Fibroblast of lung (primary cell): ENCODE measurements at regions not wholly inside any gene's neighbourhood (a gene's known extent, or its start where the extent isn't known, plus 50 kb on each side); places are given as distances from the start of the nearest gene placed in this dataset.

Source experiments
- DNase-seq, 2 donors: peaks; one replicate each; pipeline versions ENCODE4 v3.0.0 to v3.0.0-alpha.2; 2010; ENCODE audit warnings: low read depth in 2 of 2
- H2AFZ ChIP-seq: 2 replicates; pipeline ENCODE4 v1.5.1; 2012; ENCODE audit warnings: low read length, control low read depth, inconsistent platforms
- H3K27ac ChIP-seq: 2 replicates; pipeline ENCODE4 v1.5.1; 2011; ENCODE audit warnings: low read length, control low read depth; ENCODE audit not compliant: insufficient read depth
- H3K27me3 ChIP-seq: 2 replicates; pipeline ENCODE4 v1.5.1; 2011; ENCODE audit warnings: mild to moderate bottlenecking, low read length; ENCODE audit not compliant: control insufficient read depth, insufficient read depth
- H3K36me3 ChIP-seq: 2 replicates; pipeline ENCODE4 v1.5.1; 2011; ENCODE audit warnings: low read length; ENCODE audit not compliant: control insufficient read depth, insufficient read depth
- H3K4me1 ChIP-seq: 2 replicates; pipeline ENCODE4 v1.5.1; 2011; ENCODE audit warnings: low read length; ENCODE audit not compliant: control insufficient read depth, insufficient read depth; ENCODE audit errors: extremely low read depth
- H3K4me2 ChIP-seq: 2 replicates; pipeline ENCODE4 v1.5.1; 2011; ENCODE audit warnings: low read length, control low read depth; ENCODE audit not compliant: insufficient read depth; ENCODE audit errors: extremely low read depth
- H3K4me3 ChIP-seq, 4 experiments: fragments of 200-600 bp in 1 of 4; sonication (generic) in 1 of 4; replicated peaks in 1 of 4; 2 replicates each; pipeline ENCODE4 v1.5.1; 2011 to 2016; ENCODE audit warnings: low read length in 4 of 4, low read depth in 3 of 4, mild to moderate bottlenecking in 3 of 4, control low read depth in 2 of 4, inconsistent platforms in 1 of 4, mixed read lengths in 1 of 4; ENCODE audit not compliant: insufficient read depth in 1 of 4; ENCODE audit errors: control extremely low read depth in 1 of 4
- H3K79me2 ChIP-seq: 2 replicates; pipeline ENCODE4 v1.5.1; 2012; ENCODE audit warnings: mild to moderate bottlenecking, low read length, inconsistent platforms; ENCODE audit not compliant: control insufficient read depth, insufficient read depth
- H3K9ac ChIP-seq: 2 replicates; pipeline ENCODE4 v1.5.1; 2011; ENCODE audit warnings: mild to moderate bottlenecking, low read length, control low read depth; ENCODE audit not compliant: insufficient read depth
- H3K9me3 ChIP-seq: 2 replicates; pipeline ENCODE4 v1.5.1; 2012; ENCODE audit warnings: low read depth, low read length; ENCODE audit not compliant: control insufficient read depth, insufficient read depth
- H4K20me1 ChIP-seq: 2 replicates; pipeline ENCODE4 v1.5.1; 2011; ENCODE audit warnings: low read length; ENCODE audit not compliant: control insufficient read depth, insufficient read depth; ENCODE audit errors: extremely low read depth
- CTCF ChIP-seq, 2 donors: IDR thresholded peaks in 1 of 2; conservative IDR thresholded peaks in 1 of 2; 1 replicate in 1 of 2; 2 replicates in 1 of 2; pipeline ENCODE4 v1.5.1; 2011 to 2012; ENCODE audit warnings: low read length in 2 of 2, control low read depth in 1 of 2, inconsistent platforms in 1 of 2, low read depth in 1 of 2, mild to moderate bottlenecking in 1 of 2
- EZH2 ChIP-seq: IDR thresholded peaks from 2 replicates; pipeline ENCODE4 v1.5.1; 2012; ENCODE audit warnings: low read length, control low read depth, mild to moderate bottlenecking; ENCODE audit errors: missing control alignments

GRCh38 chr3:27885641-27886040 lies 163.5 kb upstream of the EOMES start:
- Histone ChIP-seq H3K4me1 (no peaks in the 10 kb centered on the region), H3K9me3 (no peaks in the 10 kb centered on the region), H3K36me3 (no peaks in the 10 kb centered on the region), H3K9ac (no peak overlapping the region), H4K20me1 (no peaks in the 10 kb centered on the region), H3K27ac (no peak overlapping the region), H3K4me3 (no peak overlapping the region), H3K4me2 (no peak overlapping the region), H2AFZ (no peak overlapping the region), H3K79me2 (no peaks in the 10 kb centered on the region), H3K27me3 (no peaks in the 10 kb centered on the region)
- DNase-seq, result no peak
- TF ChIP-seq CTCF (conservative IDR thresholded peaks at IDR 0.05 in 1 of 2, IDR thresholded peaks at IDR 0.05 in 1 of 2; ENCODE audit: low read depth in 1 of 2, low read length in 2 of 2), result no peak
- no peak for TF ChIP-seq EZH2

GRCh38 chr3:27888562-27888961 lies 166.4 kb upstream of the EOMES start:
- no peak overlapping the region for H3K27ac ChIP-seq
- H4K20me1 ChIP-seq, result no peaks in the 10 kb centered on the region
- H3K36me3 ChIP-seq, result no peaks in the 10 kb centered on the region
- no peak for DNase-seq
- H3K27me3 ChIP-seq, result no peaks in the 10 kb centered on the region
- H2AFZ ChIP-seq, result no peak overlapping the region
- no peak overlapping the region for H3K9ac ChIP-seq
- no peak for TF ChIP-seq CTCF (conservative IDR thresholded peaks at IDR 0.05 in 1 of 2, IDR thresholded peaks at IDR 0.05 in 1 of 2; ENCODE audit: low read depth in 1 of 2, low read length in 2 of 2)
- H3K9me3 ChIP-seq, result no peaks in the 10 kb centered on the region
- H3K4me2 ChIP-seq, result no peak overlapping the region
- no peak overlapping the region for H3K4me3 ChIP-seq
- H3K79me2 ChIP-seq, result no peaks in the 10 kb centered on the region
- H3K4me1 ChIP-seq, result no peaks in the 10 kb centered on the region

DNA sequence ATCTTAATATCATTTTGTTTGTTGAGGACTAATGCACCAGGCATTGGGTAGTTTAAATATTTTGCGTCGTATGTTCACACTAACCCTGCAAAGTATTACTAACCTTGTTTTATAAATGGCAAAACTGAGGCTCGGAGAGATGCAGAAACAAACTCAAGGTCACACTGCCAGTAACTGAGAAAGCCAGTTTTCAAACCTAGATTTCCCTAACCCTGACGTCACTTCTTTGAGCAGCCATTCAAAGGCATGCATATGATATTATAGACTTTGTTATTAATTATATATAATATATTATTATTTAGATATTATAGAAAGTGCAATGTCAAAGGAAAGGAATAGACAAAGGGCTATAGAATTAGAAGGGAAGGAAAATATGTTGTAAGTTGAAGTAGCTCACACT lies 167.6 kb upstream of the EOMES start:
- no peaks in the 10 kb centered on the region for H3K4me1 ChIP-seq
- no peaks in the 10 kb centered on the region for H4K20me1 ChIP-seq
- H3K9me3 ChIP-seq, result no peaks in the 10 kb centered on the region
- no peak overlapping the region for H3K27ac ChIP-seq
- H3K4me2 ChIP-seq, result no peak overlapping the region
- no peak overlapping the region for H3K9ac ChIP-seq
- no peaks in the 10 kb centered on the region for H3K79me2 ChIP-seq
- H3K36me3 ChIP-seq, result no peaks in the 10 kb centered on the region
- no peak overlapping the region for H3K4me3 ChIP-seq
- no peaks in the 10 kb centered on the region for H3K27me3 ChIP-seq
- no peak for TF ChIP-seq EZH2
- DNase-seq, result no peak
- no peak overlapping the region for H2AFZ ChIP-seq

GRCh38 chr3:27900316-27900715 lies 178.2 kb upstream of the EOMES start:
- Histone ChIP-seq H3K9me3 (no peaks in the 10 kb centered on the region), H3K4me3 (no peak overlapping the region), H3K27me3 (no peaks in the 10 kb centered on the region), H2AFZ (no peak overlapping the region), H3K4me1 (no peaks in the 10 kb centered on the region), H3K36me3 (no peaks in the 10 kb centered on the region), H3K4me2 (no peak overlapping the region), H4K20me1 (no peaks in the 10 kb centered on the region), H3K79me2 (no peaks in the 10 kb centered on the region), H3K27ac (no peak overlapping the region), H3K9ac (no peak overlapping the region)
- no peak for DNase-seq
- TF ChIP-seq EZH2 (no peak), CTCF (conservative IDR thresholded peaks at IDR 0.05 in 1 of 2, IDR thresholded peaks at IDR 0.05 in 1 of 2; ENCODE audit: low read depth in 1 of 2, low read length in 2 of 2) (no peak)
